B cell (primary cell): ENCODE measurements at regions not wholly inside any gene's neighbourhood (a gene's known extent, or its start where the extent isn't known, plus 50 kb on each side); places are given as distances from the start of the nearest gene placed in this dataset.

ENCODE experiments used
- CTCF ChIP-seq: fragments of 200-600 bp; IDR thresholded peaks from one replicate; pipeline ENCODE4 v1.8.0; 2022; ENCODE audit warnings: antibody characterized with exemption, mild to moderate bottlenecking
- EZH2 ChIP-seq: IDR thresholded peaks from 2 replicates; pipeline ENCODE4 v1.6.1; 2012; ENCODE audit warnings: borderline replicate concordance, low read depth, mild to moderate bottlenecking, moderate library complexity, low read length; ENCODE audit not compliant: insufficient read depth, poor library complexity, severe bottlenecking

DNA sequence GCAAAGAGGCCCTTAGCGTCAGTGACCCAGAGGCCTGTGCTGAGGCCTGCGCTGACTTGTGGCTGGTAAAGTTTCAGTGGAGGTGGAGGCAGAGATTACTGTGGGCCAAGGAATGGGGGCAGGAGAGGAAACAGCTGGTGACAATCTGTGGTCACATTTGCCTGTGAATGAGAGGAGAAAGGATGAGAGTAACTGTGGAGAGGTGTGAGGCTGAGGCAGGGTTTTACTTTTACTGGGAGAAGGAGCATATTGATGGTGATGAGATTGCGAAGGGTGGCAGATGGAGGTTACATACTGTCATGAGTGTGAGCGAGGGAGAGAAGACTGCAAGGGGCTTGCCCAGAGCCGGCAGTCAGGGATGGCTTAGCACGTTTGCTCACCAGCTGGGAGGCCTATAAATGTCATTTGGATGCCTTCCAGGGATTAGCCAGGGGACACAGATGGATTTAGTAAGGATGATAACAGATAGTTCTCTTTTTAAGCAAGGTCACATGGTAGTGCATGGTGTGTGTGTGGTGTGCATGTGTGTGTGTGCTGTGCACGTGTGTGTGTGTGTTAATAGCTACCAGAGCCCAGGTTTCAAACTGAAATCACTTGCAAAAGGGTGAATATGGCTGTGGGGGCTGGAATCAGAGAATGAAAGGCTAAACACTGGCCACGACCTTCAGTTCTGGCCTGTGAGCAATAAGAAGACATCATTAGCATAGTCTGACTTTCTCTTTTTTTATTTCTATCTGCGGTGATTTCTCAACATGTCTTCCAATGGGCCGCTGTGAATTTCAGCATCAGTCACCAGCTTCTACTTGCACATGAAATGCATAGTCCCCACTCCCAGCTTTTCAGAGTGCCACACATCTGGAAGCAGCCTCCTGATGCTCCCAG lies 291.5 kb upstream of the ZNF32 start:
- TF ChIP-seq CTCF (no peak), EZH2 (no peak)
